Astrocyte (in vitro differentiated cells and primary cell): ENCODE measurements at regions not wholly inside any gene's neighbourhood (a gene's known extent, or its start where the extent isn't known, plus 50 kb on each side); places are given as distances from the start of the nearest gene placed in this dataset.

Experiments used
- EZH2 ChIP-seq: IDR thresholded peaks from 2 replicates; pipeline ENCODE4 v1.6.1; 2012; ENCODE audit warnings: mild to moderate bottlenecking, low read length, inconsistent platforms; ENCODE audit not compliant: insufficient read depth
- TF ChIP-seq, protein P1 (sequence below): IDR thresholded peaks from 2 replicates; pipeline ENCODE4 v1.5.1; 2011; ENCODE audit warnings: low read depth, mild to moderate bottlenecking, inconsistent platforms, low read length, moderate library complexity; ENCODE audit not compliant: insufficient read depth

GRCh38 chr19:28319227-28319626 is 893.7 kb downstream of the UQCRFS1 start:
- TF ChIP-seq, protein P1, sequence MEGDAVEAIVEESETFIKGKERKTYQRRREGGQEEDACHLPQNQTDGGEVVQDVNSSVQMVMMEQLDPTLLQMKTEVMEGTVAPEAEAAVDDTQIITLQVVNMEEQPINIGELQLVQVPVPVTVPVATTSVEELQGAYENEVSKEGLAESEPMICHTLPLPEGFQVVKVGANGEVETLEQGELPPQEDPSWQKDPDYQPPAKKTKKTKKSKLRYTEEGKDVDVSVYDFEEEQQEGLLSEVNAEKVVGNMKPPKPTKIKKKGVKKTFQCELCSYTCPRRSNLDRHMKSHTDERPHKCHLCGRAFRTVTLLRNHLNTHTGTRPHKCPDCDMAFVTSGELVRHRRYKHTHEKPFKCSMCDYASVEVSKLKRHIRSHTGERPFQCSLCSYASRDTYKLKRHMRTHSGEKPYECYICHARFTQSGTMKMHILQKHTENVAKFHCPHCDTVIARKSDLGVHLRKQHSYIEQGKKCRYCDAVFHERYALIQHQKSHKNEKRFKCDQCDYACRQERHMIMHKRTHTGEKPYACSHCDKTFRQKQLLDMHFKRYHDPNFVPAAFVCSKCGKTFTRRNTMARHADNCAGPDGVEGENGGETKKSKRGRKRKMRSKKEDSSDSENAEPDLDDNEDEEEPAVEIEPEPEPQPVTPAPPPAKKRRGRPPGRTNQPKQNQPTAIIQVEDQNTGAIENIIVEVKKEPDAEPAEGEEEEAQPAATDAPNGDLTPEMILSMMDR: no peak
- no peak for TF ChIP-seq EZH2
